ENCODE measurements at regions not wholly inside any gene's neighbourhood (a gene's known extent, or its start where the extent isn't known, plus 50 kb on each side); places are given as distances from the start of the nearest gene placed in this dataset.
"Not testable (repeated sequence)": the region's sequence is repeated elsewhere in the genome, so short reads cannot be mapped to it uniquely, and the experiment has no call there.

GRCh38 chr12:61137677-61138414 lies 1122.4 kb upstream of the USP15 start:
- no peak for DNase-seq (ENCODE audit: low spot score in 2 of 2)
- ATAC-seq: no peak
- no peaks in the 10 kb centered on the region for H3K36me3 Mint-ChIP-seq
- peaks cover 28% of the 10 kb centered on the region for H3K9me3 Mint-ChIP-seq
- H3K27ac Mint-ChIP-seq: no peak overlapping the region
- H3K4me3 Mint-ChIP-seq: no peak overlapping the region
- no peaks in the 10 kb centered on the region for H3K4me1 Mint-ChIP-seq

- Mint-ChIP-seq H3K27ac (no peak overlapping the region), H3K9me3 (peaks cover 26% of the 10 kb centered on the region), H3K4me1 (no peaks in the 10 kb centered on the region), H3K36me3 (no peaks in the 10 kb centered on the region), H3K4me3 (no peak overlapping the region)
- DNase-seq (ENCODE audit: low spot score in 2 of 2) (no peak), ATAC-seq (no peak)
Observed at GRCh38 chr12:61138415-61138759, 1121.8 kb upstream of the USP15 start.

GRCh38 chr12:61161961-61162360 lies 1098.2 kb upstream of the USP15 start:
- no peak for DNase-seq (ENCODE audit: low spot score in 2 of 2)
- Mint-ChIP-seq H3K4me1 (no peaks in the 10 kb centered on the region), H3K36me3 (no peaks in the 10 kb centered on the region), H3K27ac (no peak overlapping the region), H3K9me3 (peaks cover 26% of the 10 kb centered on the region), H3K4me3 (no peak overlapping the region)
- ATAC-seq: no peak

- DNase-seq (ENCODE audit: low spot score in 2 of 2) (no peak), ATAC-seq (no peak)
- no peaks in the 10 kb centered on the region for H3K36me3 Mint-ChIP-seq
Observed at GRCh38 chr12:61188801-61189595, 1071.2 kb upstream of the USP15 start.

GRCh38 chr12:61213646-61214045 lies 1046.6 kb upstream of the USP15 start:
- ATAC-seq (no peak), DNase-seq (ENCODE audit: low spot score in 2 of 2) (no peak)
- Mint-ChIP-seq H3K36me3 (no peaks in the 10 kb centered on the region), H3K4me1 (no peaks in the 10 kb centered on the region), H3K4me3 (no peak overlapping the region), H3K27ac (no peak overlapping the region), H3K9me3 (peaks cover 25% of the 10 kb centered on the region)

More at GRCh38 chr12:61188801-61189595, 1071.2 kb upstream of the USP15 start:
- H3K27ac Mint-ChIP-seq: no peak overlapping the region
- H3K4me3 Mint-ChIP-seq: no peak overlapping the region
- no peaks in the 10 kb centered on the region for H3K4me1 Mint-ChIP-seq
- peaks cover 4% of the 10 kb centered on the region for H3K9me3 Mint-ChIP-seq

GRCh38 chr12:61220337-61220736 lies 1039.9 kb upstream of the USP15 start:
- Mint-ChIP-seq H3K27ac (no peak overlapping the region), H3K9me3 (peaks cover 35% of the 10 kb centered on the region), H3K4me1 (no peaks in the 10 kb centered on the region), H3K4me3 (no peak overlapping the region), H3K36me3 (no peaks in the 10 kb centered on the region)
- DNase-seq (ENCODE audit: low spot score in 2 of 2) (no peak), ATAC-seq (no peak)

- DNase-seq (ENCODE audit: low spot score in 2 of 2) (no peak), ATAC-seq (no peak)
- H3K36me3 Mint-ChIP-seq: no peaks in the 10 kb centered on the region
- peaks cover 23% of the 10 kb centered on the region for H3K9me3 Mint-ChIP-seq
- H3K4me3 Mint-ChIP-seq: no peak overlapping the region
- H3K4me1 Mint-ChIP-seq: no peaks in the 10 kb centered on the region
- no peak overlapping the region for H3K27ac Mint-ChIP-seq
Observed at GRCh38 chr12:61232040-61232439, 1028.2 kb upstream of the USP15 start.

- no peak for ATAC-seq
- DNase-seq (ENCODE audit: low spot score in 2 of 2): no peak
- H3K9me3 Mint-ChIP-seq: peaks cover 14% of the 10 kb centered on the region
- H3K27ac Mint-ChIP-seq: no peak overlapping the region
- H3K4me3 Mint-ChIP-seq: no peak overlapping the region
- no peaks in the 10 kb centered on the region for H3K4me1 Mint-ChIP-seq
- H3K36me3 Mint-ChIP-seq: no peaks in the 10 kb centered on the region
Observed at GRCh38 chr12:61250303-61250702, 1009.9 kb upstream of the USP15 start.

- peaks cover 12% of the 10 kb centered on the region for H3K9me3 Mint-ChIP-seq
- H3K27ac Mint-ChIP-seq: no peak overlapping the region
Observed at GRCh38 chr12:61251076-61251475, 1009.1 kb upstream of the USP15 start.

GRCh38 chr12:61254225-61254624 lies 1006.0 kb upstream of the USP15 start:
- DNase-seq (ENCODE audit: low spot score in 2 of 2) (no peak), ATAC-seq (no peak)
- no peak overlapping the region for H3K27ac Mint-ChIP-seq
- no peak overlapping the region for H3K4me3 Mint-ChIP-seq
- H3K36me3 Mint-ChIP-seq: no peaks in the 10 kb centered on the region
- peaks cover 14% of the 10 kb centered on the region for H3K9me3 Mint-ChIP-seq
- no peaks in the 10 kb centered on the region for H3K4me1 Mint-ChIP-seq

More at GRCh38 chr12:61251076-61251475, 1009.1 kb upstream of the USP15 start:
- DNase-seq (ENCODE audit: low spot score in 2 of 2) (no peak), ATAC-seq (no peak)
- no peak overlapping the region for H3K4me3 Mint-ChIP-seq
- no peaks in the 10 kb centered on the region for H3K36me3 Mint-ChIP-seq
- no peaks in the 10 kb centered on the region for H3K4me1 Mint-ChIP-seq

GRCh38 chr12:61264294-61264693 lies 995.9 kb upstream of the USP15 start:
- H3K36me3 Mint-ChIP-seq, H3K9me3 Mint-ChIP-seq, ATAC-seq: not testable (repeated sequence)

GRCh38 chr12:61267474-61267873 lies 992.7 kb upstream of the USP15 start:
- Mint-ChIP-seq H3K27ac (no peak overlapping the region), H3K4me3 (no peak overlapping the region), H3K36me3 (no peaks in the 10 kb centered on the region), H3K9me3 (peaks cover 9% of the 10 kb centered on the region), H3K4me1 (no peaks in the 10 kb centered on the region)
- DNase-seq (ENCODE audit: low spot score in 2 of 2) (no peak), ATAC-seq (no peak)

More at GRCh38 chr12:61264294-61264693, 995.9 kb upstream of the USP15 start:
- not testable (repeated sequence) for H3K27ac Mint-ChIP-seq; H3K4me1 Mint-ChIP-seq; H3K4me3 Mint-ChIP-seq; DNase-seq (ENCODE audit: low spot score in 2 of 2)

GRCh38 chr12:61272441-61272840 lies 987.8 kb upstream of the USP15 start:
- DNase-seq (ENCODE audit: low spot score in 2 of 2) (no peak), ATAC-seq (no peak)
- Mint-ChIP-seq H3K36me3 (no peaks in the 10 kb centered on the region), H3K9me3 (peaks cover 11% of the 10 kb centered on the region), H3K4me3 (no peak overlapping the region), H3K4me1 (no peaks in the 10 kb centered on the region), H3K27ac (no peak overlapping the region)

- Mint-ChIP-seq H3K4me3 (no peak overlapping the region), H3K36me3 (no peaks in the 10 kb centered on the region), H3K9me3 (peaks cover 8% of the 10 kb centered on the region), H3K4me1 (no peaks in the 10 kb centered on the region), H3K27ac (no peak overlapping the region)
- no peak for DNase-seq (ENCODE audit: low spot score in 2 of 2)
- ATAC-seq: no peak
Observed at GRCh38 chr12:61282790-61283575, 977.2 kb upstream of the USP15 start.

- no peak overlapping the region for H3K27ac Mint-ChIP-seq
- H3K4me1 Mint-ChIP-seq: no peaks in the 10 kb centered on the region
- ATAC-seq (no peak), DNase-seq (ENCODE audit: low spot score in 2 of 2) (no peak)
- no peaks in the 10 kb centered on the region for H3K36me3 Mint-ChIP-seq
- no peak overlapping the region for H3K4me3 Mint-ChIP-seq
- H3K9me3 Mint-ChIP-seq: peaks cover 18% of the 10 kb centered on the region
Observed at GRCh38 chr12:61290473-61290872, 969.7 kb upstream of the USP15 start.
